SK-N-SH (cell line): ENCODE measurements at regions not wholly inside any gene's neighbourhood (a gene's known extent, or its start where the extent isn't known, plus 50 kb on each side); places are given as distances from the start of the nearest gene placed in this dataset.

Experiments used
- CTCF ChIP-seq: fragments of 200-600 bp; sonication (generic); IDR thresholded peaks from 2 replicates; pipeline ENCODE4 v1.6.1; 2017; ENCODE audit warnings: antibody characterized with exemption, mild to moderate bottlenecking, moderate library complexity
- EP300 ChIP-seq, 2 experiments: IDR thresholded peaks; 2 replicates each; pipeline versions ENCODE4 v1.4.0 to v1.6.1; 2012; ENCODE audit warnings: borderline replicate concordance in 1 of 2, low read depth in 1 of 2, low read length in 1 of 2
- FOXM1 ChIP-seq: IDR thresholded peaks from 2 replicates; pipeline ENCODE4 v1.4.0; 2012; ENCODE audit warnings: low read depth, mild to moderate bottlenecking
- NRF1 ChIP-seq: IDR thresholded peaks from 2 replicates; pipeline ENCODE4 v1.6.1; 2012; ENCODE audit warnings: low read depth, mild to moderate bottlenecking, low read length
- POLR2AphosphoS5 ChIP-seq: IDR thresholded peaks from 2 replicates; pipeline ENCODE4 v1.6.1; 2012; ENCODE audit warnings: low read depth, low read length
- RAD21 ChIP-seq: IDR thresholded peaks from 2 replicates; pipeline ENCODE4 v1.6.1; 2012; ENCODE audit warnings: mild to moderate bottlenecking, low read length

GRCh38 chr2:78757640-78758039 is 267.9 kb upstream of the REG3G start:
- TF ChIP-seq NRF1 (no peak), CTCF (no peak), FOXM1 (no peak), EP300 (IDR thresholded peaks at IDR 0.05; ENCODE audit: borderline replicate concordance in 1 of 2, low read depth in 1 of 2, low read length in 1 of 2) (no peak), RAD21 (no peak), POLR2AphosphoS5 (no peak)
